ENCODE measurements at regions not wholly inside any gene's neighbourhood (a gene's known extent, or its start where the extent isn't known, plus 50 kb on each side); places are given as distances from the start of the nearest gene placed in this dataset.

GRCh38 chr4:106609917-106610316 lies 241.3 kb upstream of the GIMD1 start:
- no peak for TF ChIP-seq CTCF (conservative IDR thresholded peaks at IDR 0.05)
- no peak for TF ChIP-seq ZFX (IDR thresholded peaks at IDR 0.05)
